COLO829 (cell line): ENCODE measurements at regions not wholly inside any gene's neighbourhood (a gene's known extent, or its start where the extent isn't known, plus 50 kb on each side); places are given as distances from the start of the nearest gene placed in this dataset.
A peak's percentile ranks its signal among the peaks of the same experiment; 100 is the strongest.
"Not testable (repeated sequence)": the region's sequence is repeated elsewhere in the genome, so short reads cannot be mapped to it uniquely, and the experiment has no call there.

ENCODE experiments used
- DNase-seq: peaks from one replicate; pipeline ENCODE4 v3.0.0; 2012; ENCODE audit warnings: low spot score

- no peak for DNase-seq
These were observed 823.8 kb downstream of the CDH11 start for GRCh38 chr16:64297863-64298600.

GRCh38 chr16:64295466-64295865 is 826.4 kb downstream of the CDH11 start:
- DNase-seq: no peak

GRCh38 chr16:64292953-64293352 is 828.9 kb downstream of the CDH11 start:
- no peak for DNase-seq

- DNase-seq: no peak
These were observed 829.7 kb downstream of the CDH11 start for GRCh38 chr16:64292161-64292560.

GRCh38 chr16:64290461-64290860 is 831.4 kb downstream of the CDH11 start:
- DNase-seq: peak; percentile 21

GRCh38 chr16:64287655-64288528 is 834.0 kb downstream of the CDH11 start:
- DNase-seq: no peak

GRCh38 chr16:64282181-64282580 is 839.7 kb downstream of the CDH11 start:
- DNase-seq: no peak

GRCh38 chr16:64280317-64280716 is 841.5 kb downstream of the CDH11 start:
- DNase-seq: no peak

- DNase-seq: no peak
These were observed 843.7 kb downstream of the CDH11 start for GRCh38 chr16:64278196-64278595.

GRCh38 chr16:64276646-64277045 is 845.2 kb downstream of the CDH11 start:
- no peak for DNase-seq

- DNase-seq: no peak
These were observed 849.8 kb downstream of the CDH11 start for GRCh38 chr16:64272028-64272427.

- no peak for DNase-seq
These were observed 852.1 kb downstream of the CDH11 start for GRCh38 chr16:64269756-64270155.

GRCh38 chr16:64265756-64266155 is 856.1 kb downstream of the CDH11 start:
- DNase-seq: no peak

- DNase-seq: not testable (repeated sequence)
These were observed 861.0 kb downstream of the CDH11 start for GRCh38 chr16:64260631-64261401.

GRCh38 chr16:64254443-64255367 is 867.2 kb downstream of the CDH11 start:
- DNase-seq: no peak

GRCh38 chr16:64253525-64253924 is 868.3 kb downstream of the CDH11 start:
- DNase-seq: no peak

GRCh38 chr16:64253096-64253495 is 868.8 kb downstream of the CDH11 start:
- no peak for DNase-seq

GRCh38 chr16:64251742-64252141 is 870.1 kb downstream of the CDH11 start:
- no peak for DNase-seq

GRCh38 chr16:64250866-64251265 is 871.0 kb downstream of the CDH11 start:
- peak; percentile 62 for DNase-seq

GRCh38 chr16:64242492-64242891 is 879.4 kb downstream of the CDH11 start:
- DNase-seq: no peak

- DNase-seq: no peak
These were observed 881.3 kb downstream of the CDH11 start for GRCh38 chr16:64240586-64240985.
